NCI-H345 treated with DMSO at 0.1 percent for 48 hours (cell line): ENCODE measurements at regions not wholly inside any gene's neighbourhood (a gene's known extent, or its start where the extent isn't known, plus 50 kb on each side); places are given as distances from the start of the nearest gene placed in this dataset.
"Not testable (repeated sequence)": the region's sequence is repeated elsewhere in the genome, so short reads cannot be mapped to it uniquely, and the experiment has no call there.

Experiments used
- DNase-seq: peaks from one replicate; lab custom pipeline; 2025; ENCODE audit not compliant: unreplicated experiment; lab: John Stamatoyannopoulos, UW

GRCh38 chr12:29029484-29029883, 119.6 kb upstream of the FAR2 start:
- not testable (repeated sequence) for DNase-seq

- DNase-seq, result no peak
Observed at GRCh38 chr12:29030006-29030405, 119.1 kb upstream of the FAR2 start.

GRCh38 chr12:29032446-29032845, 116.6 kb upstream of the FAR2 start:
- no peak for DNase-seq

- DNase-seq, result no peak
Observed at GRCh38 chr12:29033519-29033918, 115.6 kb upstream of the FAR2 start.

GRCh38 chr12:29035112-29035511, 114.0 kb upstream of the FAR2 start:
- no peak for DNase-seq

- no peak for DNase-seq
Observed at GRCh38 chr12:29039013-29039412, 110.1 kb upstream of the FAR2 start.

- no peak for DNase-seq
Observed at GRCh38 chr12:29041621-29042020, 107.5 kb upstream of the FAR2 start.

GRCh38 chr12:29043069-29043468, 106.0 kb upstream of the FAR2 start:
- DNase-seq, result no peak

- DNase-seq, result no peak
Observed at GRCh38 chr12:29044799-29045198, 104.3 kb upstream of the FAR2 start.

- no peak for DNase-seq
Observed at GRCh38 chr12:29048787-29049186, 100.3 kb upstream of the FAR2 start.

GRCh38 chr12:29050503-29050902, 98.6 kb upstream of the FAR2 start:
- no peak for DNase-seq

GRCh38 chr12:29051221-29051620, 97.9 kb upstream of the FAR2 start:
- DNase-seq, result no peak

- no peak for DNase-seq
Observed at GRCh38 chr12:29053567-29053966, 95.5 kb upstream of the FAR2 start.

GRCh38 chr12:29054858-29055663, 94.0 kb upstream of the FAR2 start:
- no peak for DNase-seq

GRCh38 chr12:29066011-29066588, 83.0 kb upstream of the FAR2 start:
- no peak for DNase-seq

GRCh38 chr12:29067430-29067829, 81.6 kb upstream of the FAR2 start:
- DNase-seq, result no peak

GRCh38 chr12:29070309-29070708, 78.8 kb upstream of the FAR2 start:
- no peak for DNase-seq

- DNase-seq, result no peak
Observed at GRCh38 chr12:29071099-29071498, 78.0 kb upstream of the FAR2 start.

- no peak for DNase-seq
Observed at GRCh38 chr12:29072631-29073030, 76.4 kb upstream of the FAR2 start.

- DNase-seq, result peak; percentile 32
Observed at GRCh38 chr12:29073631-29074239, 75.3 kb upstream of the FAR2 start.

- no peak for DNase-seq
Observed at GRCh38 chr12:29081101-29081500, 68.0 kb upstream of the FAR2 start.

- no peak for DNase-seq
Observed at GRCh38 chr12:29082522-29082921, 66.6 kb upstream of the FAR2 start.
